Stomach (tissue), 4 donors: ENCODE measurements at regions not wholly inside any gene's neighbourhood (a gene's known extent, or its start where the extent isn't known, plus 50 kb on each side); places are given as distances from the start of the nearest gene placed in this dataset.

Experiments used
- CTCF ChIP-seq, 7 experiments: fragments of 450-650 bp in 4 of 7; fragments of 200-600 bp in 3 of 7; sonication (generic) in 3 of 7; IDR thresholded peaks; one replicate each; pipeline ENCODE4 v1.5.1; 2016 to 2019; ENCODE audit warnings: antibody characterized with exemption in 7 of 7, control low read depth in 2 of 7, mild to moderate bottlenecking in 1 of 7
- POLR2A ChIP-seq, 4 donors: fragments of 450-650 bp; IDR thresholded peaks; one replicate each; pipeline ENCODE4 v1.6.1; 2016; ENCODE audit warnings: antibody characterized with exemption in 4 of 4, control low read depth in 2 of 4, mild to moderate bottlenecking in 1 of 4, moderate library complexity in 1 of 4
- POLR2AphosphoS5 ChIP-seq, 3 donors: sonication (generic); formaldehyde crosslinking; IDR thresholded peaks; one replicate each; pipeline ENCODE4 v1.6.1; 2016; ENCODE audit warnings: antibody characterized with exemption in 3 of 3

- no peak for TF ChIP-seq CTCF (IDR thresholded peaks at IDR 0.05)
- no peak for TF ChIP-seq POLR2AphosphoS5 (IDR thresholded peaks at IDR 0.05)
- no peak for TF ChIP-seq POLR2A (IDR thresholded peaks at IDR 0.05)
Measured at GRCh38 chr7:42720012-42720411, 191.9 kb downstream of the C7orf25 start.
